ENCODE measurements at regions not wholly inside any gene's neighbourhood (a gene's known extent, or its start where the extent isn't known, plus 50 kb on each side); places are given as distances from the start of the nearest gene placed in this dataset.
"Not testable (repeated sequence)": the region's sequence is repeated elsewhere in the genome, so short reads cannot be mapped to it uniquely, and the experiment has no call there.

GRCh38 chr2:128608921-128609880, 290.5 kb upstream of the HS6ST1 start:
- no peak for DNase-seq (ENCODE audit: low read depth in 2 of 2)

- no peak for DNase-seq (ENCODE audit: low read depth in 2 of 2)
These were observed 291.8 kb upstream of the HS6ST1 start for GRCh38 chr2:128610496-128610895.

DNA sequence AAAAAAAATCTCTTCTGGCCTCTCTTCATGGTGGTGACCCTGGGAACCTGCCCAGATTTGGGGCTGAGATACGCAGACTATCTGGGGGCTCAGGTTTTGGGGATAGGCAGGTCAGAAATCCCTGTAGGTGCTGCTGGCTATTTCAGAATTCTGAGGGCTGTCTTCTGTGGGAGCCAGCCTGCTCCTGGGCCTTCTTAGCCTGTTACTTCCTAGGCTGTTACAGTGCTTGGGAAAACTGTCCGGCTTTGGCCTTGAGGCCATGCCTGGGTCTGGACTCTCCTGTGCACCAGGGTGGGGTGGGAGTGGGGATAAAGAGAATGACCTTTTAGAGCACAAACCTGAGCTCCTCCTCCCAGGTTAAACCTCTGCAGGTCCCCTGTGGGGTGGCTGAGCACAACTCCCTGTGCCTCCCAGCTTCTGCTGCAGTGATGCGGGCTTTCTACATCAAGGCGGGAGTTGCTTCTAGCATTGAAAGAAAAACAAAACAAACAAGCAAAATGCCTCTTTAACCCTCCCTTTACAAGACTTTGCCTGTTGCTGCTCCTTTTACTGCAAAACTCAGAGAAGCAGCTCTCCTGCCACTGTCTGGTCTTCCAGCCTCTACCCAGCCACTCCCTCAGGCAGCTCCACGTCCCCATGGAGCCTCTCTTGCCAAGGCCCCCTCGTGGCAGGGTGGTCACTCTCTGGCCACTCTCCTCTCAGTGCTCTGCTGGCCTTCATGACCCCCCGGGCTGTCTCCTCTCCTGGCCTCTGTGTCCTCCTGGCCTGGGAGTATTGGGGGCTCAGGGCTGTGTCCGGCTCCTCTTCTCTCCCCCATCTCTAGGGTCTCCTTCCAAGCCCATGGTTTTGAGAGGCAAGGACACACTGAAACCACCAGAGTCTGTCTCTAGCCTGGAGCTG, 293.0 kb upstream of the HS6ST1 start:
- no peak for DNase-seq (ENCODE audit: low read depth in 2 of 2)

DNA sequence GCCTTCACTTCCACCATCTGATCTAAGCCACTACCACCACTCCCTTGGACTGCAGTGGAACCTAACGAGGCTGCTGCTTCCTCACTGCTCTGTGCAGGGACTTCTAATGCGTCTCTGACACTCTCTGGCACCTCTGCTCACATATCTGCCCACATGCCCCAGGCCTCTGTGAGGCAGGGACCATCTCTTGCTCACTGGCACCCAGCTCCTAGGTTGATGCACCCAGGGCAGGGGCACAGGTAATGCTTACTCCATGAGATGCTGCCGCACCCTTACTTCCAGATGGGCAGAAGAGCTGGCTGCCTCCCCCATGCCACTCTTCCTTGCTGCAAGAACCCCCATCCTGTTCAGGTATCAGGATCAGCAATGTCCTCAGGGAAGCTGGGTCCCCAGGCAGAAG, 294.0 kb upstream of the HS6ST1 start:
- DNase-seq (ENCODE audit: low read depth in 2 of 2): no peak

DNA sequence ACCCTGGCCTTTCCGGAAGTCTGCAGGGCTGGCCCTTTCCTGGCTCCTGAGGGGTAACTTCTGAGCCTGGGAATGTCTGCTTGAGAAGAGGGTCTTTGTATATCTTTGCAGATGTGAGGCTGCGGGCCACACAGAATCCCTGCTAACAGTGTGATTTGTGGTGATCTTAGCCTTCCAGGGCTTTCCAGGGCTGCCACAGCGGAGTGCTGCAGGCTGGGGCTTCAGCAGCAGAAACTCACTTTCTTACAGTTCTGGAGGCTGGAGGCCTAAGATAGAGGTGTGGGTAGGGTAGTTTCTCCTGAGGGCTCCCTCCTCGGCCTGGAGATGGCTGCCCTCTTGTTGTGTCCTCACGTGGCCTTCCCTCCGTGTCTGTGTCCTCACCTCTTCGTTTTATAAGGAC, 294.7 kb upstream of the HS6ST1 start:
- no peak for DNase-seq (ENCODE audit: low read depth in 2 of 2)

DNA sequence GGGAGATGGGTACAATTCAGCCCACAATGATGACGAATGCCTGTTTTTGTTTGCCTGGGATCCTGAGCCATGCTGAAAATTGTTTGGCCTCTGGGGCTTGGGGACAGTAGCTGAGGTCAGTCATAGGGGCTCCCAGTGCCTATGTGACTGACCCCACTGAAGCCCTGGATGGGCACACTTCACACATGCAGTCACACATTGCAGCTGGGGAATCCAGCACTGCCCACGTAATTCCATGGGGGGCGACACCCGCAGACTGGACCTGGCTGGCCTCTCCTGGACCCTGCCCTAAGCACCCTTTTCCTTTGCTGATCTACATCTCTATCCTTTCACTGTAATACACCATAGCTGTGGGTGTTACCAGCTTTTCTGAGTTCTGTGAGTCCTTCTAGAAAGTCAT, 295.2 kb upstream of the HS6ST1 start:
- DNase-seq (ENCODE audit: low read depth in 2 of 2): no peak

- not testable (repeated sequence) for DNase-seq (ENCODE audit: low read depth in 2 of 2)
These were observed 296.2 kb upstream of the HS6ST1 start for GRCh38 chr2:128614907-128615306.

- no peak for DNase-seq (ENCODE audit: low read depth in 2 of 2)
These were observed 296.9 kb upstream of the HS6ST1 start for GRCh38 chr2:128615571-128615970.

GRCh38 chr2:128617029-128617590, 298.4 kb upstream of the HS6ST1 start:
- no peak for DNase-seq (ENCODE audit: low read depth in 2 of 2)

DNA sequence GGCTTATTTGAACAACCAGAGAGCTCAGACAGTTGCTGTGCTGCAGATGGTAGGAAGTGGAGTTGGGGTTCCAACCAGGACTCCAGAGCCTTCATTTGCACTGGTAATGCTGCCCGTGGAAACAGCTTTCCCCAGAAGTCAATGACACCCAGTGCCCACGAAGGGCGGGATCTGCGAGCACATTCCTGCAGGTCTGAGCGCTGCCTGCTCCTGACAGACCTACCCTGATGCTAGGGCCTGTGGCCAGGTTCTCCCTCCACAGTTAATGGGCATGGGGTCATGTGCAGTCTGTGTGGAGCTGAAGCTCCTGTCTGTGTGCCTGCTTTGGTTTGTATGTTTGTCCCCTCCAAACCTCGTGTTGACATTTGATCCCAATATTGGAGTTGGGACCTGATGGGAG, 299.0 kb upstream of the HS6ST1 start:
- DNase-seq (ENCODE audit: low read depth in 2 of 2): no peak

DNA sequence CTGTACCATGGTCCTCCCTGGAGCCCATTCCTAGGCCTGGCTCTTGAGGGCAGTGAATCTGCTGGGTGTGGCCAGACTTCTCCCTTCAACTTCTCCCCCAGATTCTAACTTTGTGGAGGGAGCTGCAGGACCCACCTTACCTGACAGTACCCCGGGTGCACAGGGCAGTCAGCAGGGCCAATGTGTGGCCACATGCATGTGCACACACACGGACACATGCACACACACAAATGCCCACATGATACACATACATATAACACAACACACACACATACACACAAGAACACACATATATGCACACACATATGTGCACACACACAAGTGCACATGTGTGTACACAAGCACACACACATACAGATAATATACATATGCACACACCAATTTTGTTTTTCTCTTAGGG, 300.0 kb upstream of the HS6ST1 start:
- no peak for DNase-seq (ENCODE audit: low read depth in 2 of 2)

DNA sequence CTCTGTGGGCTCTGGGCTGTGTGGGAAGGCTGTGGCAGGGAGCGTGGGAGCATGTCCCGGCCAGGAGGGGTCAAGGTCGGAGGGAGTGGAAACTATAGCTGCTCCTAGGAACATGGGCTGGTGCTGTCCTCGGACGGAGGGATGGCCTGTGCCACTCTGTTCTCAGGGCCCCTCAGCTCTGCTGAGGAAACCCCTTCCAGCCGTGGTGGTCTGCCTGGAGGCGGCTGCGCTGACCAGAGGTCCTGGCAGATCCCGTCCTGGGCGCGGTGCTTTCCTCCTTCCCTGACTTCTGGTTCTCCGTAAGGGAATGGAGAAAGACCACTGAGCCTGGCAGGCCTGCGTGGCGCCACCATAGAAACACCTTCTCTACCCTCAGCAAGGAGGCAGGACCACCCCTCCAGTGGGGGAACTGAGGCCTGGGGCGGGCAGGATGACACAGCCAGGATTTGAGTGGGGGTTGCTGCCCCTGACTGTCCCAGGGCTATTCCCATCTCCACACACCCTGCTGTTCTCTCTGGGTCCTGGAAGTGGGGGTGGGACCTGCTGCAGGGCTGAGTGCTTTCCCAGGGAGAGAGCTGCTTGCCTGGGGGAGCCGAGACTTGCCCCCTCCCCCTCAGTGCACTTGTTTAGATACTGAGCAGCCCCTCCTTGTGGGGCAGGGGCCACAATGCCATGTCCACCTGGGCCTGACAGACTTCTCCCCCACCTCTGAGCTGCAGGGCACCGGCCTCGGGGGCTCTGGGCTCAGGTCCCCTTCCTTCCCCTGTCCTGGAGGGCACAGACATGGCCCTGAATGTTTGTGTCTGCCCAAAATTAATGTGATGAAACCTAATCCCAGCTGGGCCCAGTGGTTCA, 301.0 kb upstream of the HS6ST1 start:
- DNase-seq (ENCODE audit: low read depth in 2 of 2): no peak

- DNase-seq (ENCODE audit: low read depth in 2 of 2): no peak
These were observed 302.4 kb upstream of the HS6ST1 start for GRCh38 chr2:128621074-128621473.

DNA sequence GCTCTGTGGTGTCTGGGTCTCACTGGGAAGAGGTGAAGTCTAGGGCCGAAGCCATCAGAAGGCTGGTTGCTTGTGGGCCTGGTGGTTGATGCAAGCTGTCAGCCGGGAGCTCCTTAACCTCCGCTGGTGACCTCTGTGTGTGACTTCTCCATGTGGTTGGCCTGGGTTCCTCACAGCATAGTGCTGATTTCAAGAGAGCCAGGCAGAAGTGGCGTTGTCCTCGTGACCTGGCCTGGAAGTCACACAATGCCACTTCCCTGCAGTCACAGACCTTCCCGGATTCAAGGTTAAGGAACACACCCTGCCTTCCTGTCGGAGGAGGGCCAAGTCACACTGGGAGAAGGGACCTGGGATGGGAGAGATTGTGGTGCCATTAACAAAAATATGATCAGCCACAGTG, 303.7 kb upstream of the HS6ST1 start:
- no peak for DNase-seq (ENCODE audit: low read depth in 2 of 2)

DNA sequence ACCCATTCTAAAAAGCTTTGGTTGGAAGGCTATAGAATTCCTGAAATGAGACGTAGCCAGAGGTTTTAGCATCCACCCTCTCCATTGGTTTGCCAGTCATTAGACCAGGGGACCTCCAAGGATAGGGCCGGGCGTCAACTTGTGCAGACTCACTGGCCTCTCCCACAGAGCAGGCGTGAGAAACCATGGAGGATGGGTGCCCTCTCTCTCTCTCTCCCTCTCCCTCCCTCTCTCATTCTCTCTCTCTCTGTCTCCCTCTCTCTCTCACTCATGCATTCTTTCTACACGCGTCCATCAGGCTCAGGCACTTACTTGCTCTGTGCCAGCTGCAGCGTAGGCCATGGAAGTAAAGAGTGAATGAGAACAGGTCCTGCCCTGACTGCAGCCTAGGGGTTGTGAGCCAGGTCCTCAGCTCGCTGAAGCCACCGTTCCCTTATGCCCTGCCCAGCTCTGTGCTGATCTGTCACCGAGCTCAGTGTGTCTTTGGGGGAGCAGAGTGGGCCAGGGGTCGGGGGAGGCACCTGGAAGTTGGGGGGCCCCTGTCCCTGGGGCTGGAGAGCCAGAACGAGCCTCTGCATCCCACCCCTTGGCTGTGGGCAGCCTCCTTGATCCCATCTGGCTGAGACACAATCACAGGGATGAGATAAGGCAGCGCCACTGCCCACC, 304.4 kb upstream of the HS6ST1 start:
- no peak for DNase-seq (ENCODE audit: low read depth in 2 of 2)

GRCh38 chr2:128623776-128624761, 305.4 kb upstream of the HS6ST1 start:
- no peak for DNase-seq (ENCODE audit: low read depth in 2 of 2)

DNA sequence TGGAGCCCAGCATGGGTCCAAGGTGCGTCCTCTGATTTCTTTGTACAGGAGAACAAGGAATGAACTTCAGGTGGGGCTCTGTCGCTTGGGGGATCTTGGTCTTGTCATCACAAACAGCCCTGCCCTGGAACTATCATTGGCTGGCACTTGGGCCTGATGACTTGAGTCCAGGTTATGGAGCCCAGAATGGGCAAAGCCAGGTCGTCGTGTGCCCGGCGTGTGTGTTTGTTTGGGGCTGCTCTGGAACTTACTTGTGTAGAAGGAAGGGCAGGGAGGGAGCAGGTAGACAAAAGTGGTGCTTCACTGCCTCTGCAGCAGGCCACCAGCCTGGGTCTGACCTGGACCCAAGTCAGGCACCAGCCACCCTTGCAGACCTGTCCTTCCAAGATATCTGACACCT, 306.3 kb upstream of the HS6ST1 start:
- DNase-seq (ENCODE audit: low read depth in 2 of 2): no peak

GRCh38 chr2:128625421-128625820, 306.8 kb upstream of the HS6ST1 start:
- no peak for DNase-seq (ENCODE audit: low read depth in 2 of 2)
